ENCODE measurements at regions not wholly inside any gene's neighbourhood (a gene's known extent, or its start where the extent isn't known, plus 50 kb on each side); places are given as distances from the start of the nearest gene placed in this dataset.

DNA sequence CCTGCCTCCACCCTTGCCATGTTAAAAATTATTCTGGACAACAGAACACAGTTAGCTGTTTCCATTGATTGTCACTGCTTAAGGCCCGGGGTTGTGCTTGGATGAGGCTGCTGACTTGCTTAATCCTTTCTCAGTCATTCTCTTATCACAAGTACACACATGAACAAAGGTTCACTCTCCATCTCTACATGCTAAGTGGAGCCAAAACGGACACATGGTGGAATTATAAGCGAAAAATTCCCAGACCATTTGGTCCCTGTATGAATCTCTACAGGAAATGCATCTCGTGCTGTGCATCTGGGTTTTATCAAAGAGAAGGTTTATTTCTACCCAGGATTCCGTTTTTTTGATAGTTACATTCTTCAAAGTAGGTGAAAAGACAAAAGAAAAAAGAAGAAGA lies 177.5 kb upstream of the ETAA1 start:
- TF ChIP-seq POLR2AphosphoS5 (IDR thresholded peaks at IDR 0.05) (no peak), TAF1 (IDR thresholded peaks at IDR 0.05; ENCODE audit: low read depth) (no peak), EZH2 (IDR thresholded peaks at IDR 0.05; ENCODE audit: borderline replicate concordance, insufficient read depth, low read length, poor library complexity, severe bottlenecking) (no peak), EP300 (conservative IDR thresholded peaks at IDR 0.05; ENCODE audit: poor library complexity, severe bottlenecking) (no peak), RAD21 (conservative IDR thresholded peaks at IDR 0.05) (no peak)
- TF ChIP-seq, protein P1, sequence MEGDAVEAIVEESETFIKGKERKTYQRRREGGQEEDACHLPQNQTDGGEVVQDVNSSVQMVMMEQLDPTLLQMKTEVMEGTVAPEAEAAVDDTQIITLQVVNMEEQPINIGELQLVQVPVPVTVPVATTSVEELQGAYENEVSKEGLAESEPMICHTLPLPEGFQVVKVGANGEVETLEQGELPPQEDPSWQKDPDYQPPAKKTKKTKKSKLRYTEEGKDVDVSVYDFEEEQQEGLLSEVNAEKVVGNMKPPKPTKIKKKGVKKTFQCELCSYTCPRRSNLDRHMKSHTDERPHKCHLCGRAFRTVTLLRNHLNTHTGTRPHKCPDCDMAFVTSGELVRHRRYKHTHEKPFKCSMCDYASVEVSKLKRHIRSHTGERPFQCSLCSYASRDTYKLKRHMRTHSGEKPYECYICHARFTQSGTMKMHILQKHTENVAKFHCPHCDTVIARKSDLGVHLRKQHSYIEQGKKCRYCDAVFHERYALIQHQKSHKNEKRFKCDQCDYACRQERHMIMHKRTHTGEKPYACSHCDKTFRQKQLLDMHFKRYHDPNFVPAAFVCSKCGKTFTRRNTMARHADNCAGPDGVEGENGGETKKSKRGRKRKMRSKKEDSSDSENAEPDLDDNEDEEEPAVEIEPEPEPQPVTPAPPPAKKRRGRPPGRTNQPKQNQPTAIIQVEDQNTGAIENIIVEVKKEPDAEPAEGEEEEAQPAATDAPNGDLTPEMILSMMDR (IDR thresholded peaks at IDR 0.05; ENCODE audit: poor library complexity, severe bottlenecking) = no peak
- TF ChIP-seq, protein P2, sequence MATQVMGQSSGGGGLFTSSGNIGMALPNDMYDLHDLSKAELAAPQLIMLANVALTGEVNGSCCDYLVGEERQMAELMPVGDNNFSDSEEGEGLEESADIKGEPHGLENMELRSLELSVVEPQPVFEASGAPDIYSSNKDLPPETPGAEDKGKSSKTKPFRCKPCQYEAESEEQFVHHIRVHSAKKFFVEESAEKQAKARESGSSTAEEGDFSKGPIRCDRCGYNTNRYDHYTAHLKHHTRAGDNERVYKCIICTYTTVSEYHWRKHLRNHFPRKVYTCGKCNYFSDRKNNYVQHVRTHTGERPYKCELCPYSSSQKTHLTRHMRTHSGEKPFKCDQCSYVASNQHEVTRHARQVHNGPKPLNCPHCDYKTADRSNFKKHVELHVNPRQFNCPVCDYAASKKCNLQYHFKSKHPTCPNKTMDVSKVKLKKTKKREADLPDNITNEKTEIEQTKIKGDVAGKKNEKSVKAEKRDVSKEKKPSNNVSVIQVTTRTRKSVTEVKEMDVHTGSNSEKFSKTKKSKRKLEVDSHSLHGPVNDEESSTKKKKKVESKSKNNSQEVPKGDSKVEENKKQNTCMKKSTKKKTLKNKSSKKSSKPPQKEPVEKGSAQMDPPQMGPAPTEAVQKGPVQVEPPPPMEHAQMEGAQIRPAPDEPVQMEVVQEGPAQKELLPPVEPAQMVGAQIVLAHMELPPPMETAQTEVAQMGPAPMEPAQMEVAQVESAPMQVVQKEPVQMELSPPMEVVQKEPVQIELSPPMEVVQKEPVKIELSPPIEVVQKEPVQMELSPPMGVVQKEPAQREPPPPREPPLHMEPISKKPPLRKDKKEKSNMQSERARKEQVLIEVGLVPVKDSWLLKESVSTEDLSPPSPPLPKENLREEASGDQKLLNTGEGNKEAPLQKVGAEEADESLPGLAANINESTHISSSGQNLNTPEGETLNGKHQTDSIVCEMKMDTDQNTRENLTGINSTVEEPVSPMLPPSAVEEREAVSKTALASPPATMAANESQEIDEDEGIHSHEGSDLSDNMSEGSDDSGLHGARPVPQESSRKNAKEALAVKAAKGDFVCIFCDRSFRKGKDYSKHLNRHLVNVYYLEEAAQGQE (IDR thresholded peaks at IDR 0.05; ENCODE audit: borderline replicate concordance) = no peak
